Stimulated activated naive CD4-positive, alpha-beta T cell treated with Interleukin-2 at 50 U/mL for 16 hours (primary cell): ENCODE measurements at regions not wholly inside any gene's neighbourhood (a gene's known extent, or its start where the extent isn't known, plus 50 kb on each side); places are given as distances from the start of the nearest gene placed in this dataset.
"Not testable (repeated sequence)": the region's sequence is repeated elsewhere in the genome, so short reads cannot be mapped to it uniquely, and the experiment has no call there.

Source experiments
- DNase-seq: peaks from one replicate; lab custom pipeline; 2025; lab: John Stamatoyannopoulos, UW

GRCh38 chr15:66884115-66884622, 181.2 kb upstream of the SMAD3 start:
- DNase-seq, result no peak

- DNase-seq, result no peak
Measured at GRCh38 chr15:66884661-66885237, 180.7 kb upstream of the SMAD3 start.

- DNase-seq, result no peak
Measured at GRCh38 chr15:66885281-66885915, 180.0 kb upstream of the SMAD3 start.

GRCh38 chr15:66886241-66886675, 179.1 kb upstream of the SMAD3 start:
- DNase-seq, result no peak

- no peak for DNase-seq
Measured at GRCh38 chr15:66886686-66887273, 178.6 kb upstream of the SMAD3 start.

GRCh38 chr15:66889298-66889697, 176.1 kb upstream of the SMAD3 start:
- DNase-seq, result not testable (repeated sequence)

- no peak for DNase-seq
Measured at GRCh38 chr15:66891776-66892175, 173.6 kb upstream of the SMAD3 start.

- DNase-seq, result no peak
Measured at GRCh38 chr15:66893294-66893693, 172.1 kb upstream of the SMAD3 start.

- no peak for DNase-seq
Measured at GRCh38 chr15:66894363-66894762, 171.0 kb upstream of the SMAD3 start.

GRCh38 chr15:66894986-66895780, 170.2 kb upstream of the SMAD3 start:
- DNase-seq, result no peak

- no peak for DNase-seq
Measured at GRCh38 chr15:66895794-66896453, 169.5 kb upstream of the SMAD3 start.

GRCh38 chr15:66896611-66897010, 168.8 kb upstream of the SMAD3 start:
- DNase-seq, result no peak

- no peak for DNase-seq
Measured at GRCh38 chr15:66897416-66897815, 168.0 kb upstream of the SMAD3 start.

GRCh38 chr15:66897971-66898370, 167.4 kb upstream of the SMAD3 start:
- DNase-seq, result no peak

- no peak for DNase-seq
Measured at GRCh38 chr15:66898656-66899386, 166.6 kb upstream of the SMAD3 start.

GRCh38 chr15:66899555-66900350, 165.6 kb upstream of the SMAD3 start:
- no peak for DNase-seq

- DNase-seq, result no peak
Measured at GRCh38 chr15:66900586-66901310, 164.7 kb upstream of the SMAD3 start.

GRCh38 chr15:66901336-66902100, 163.9 kb upstream of the SMAD3 start:
- DNase-seq, result no peak

GRCh38 chr15:66905185-66905584, 160.2 kb upstream of the SMAD3 start:
- no peak for DNase-seq
